T-cell (primary cell): ENCODE measurements at regions not wholly inside any gene's neighbourhood (a gene's known extent, or its start where the extent isn't known, plus 50 kb on each side); places are given as distances from the start of the nearest gene placed in this dataset.

ENCODE experiments used
- ATAC-seq, 4 experiments: fragments of 200-7000 bp in 3 of 4; fragments of 150-1000 bp in 1 of 4; cut with Tn5 transposase; replicated peaks in 1 of 4; 1 replicate in 3 of 4; 2 replicates in 1 of 4; pipeline ENCODE4 v1.10.0; 2021; ENCODE audit warnings: moderate library complexity in 3 of 4, mild to moderate bottlenecking in 2 of 4, moderate number of reproducible peaks in 1 of 4
- CTCF ChIA-PET, 2 donors: fragments of 300-600 bp; sonication (Branson Sonifier 250); formaldehyde crosslinking; loops; one replicate each; lab custom pipeline; 2022; ENCODE audit warnings: antibody characterized with exemption in 2 of 2; lab: Charles Lee
- POLR2A ChIA-PET, 2 donors: fragments of 300-600 bp; sonication (Branson Sonifier 250); formaldehyde crosslinking; loops; one replicate each; lab custom pipeline; 2022; ENCODE audit warnings: antibody characterized with exemption in 2 of 2; lab: Charles Lee
- DNase-seq, 35 experiments: peaks; one replicate each; pipeline versions ENCODE4 v3.0.0 to v3.0.0-alpha.2; 2013 to 2023
- H3K27ac ChIP-seq: one replicate; pipeline ENCODE4 v1.5.1; 2013; ENCODE audit warnings: low read length
- H3K27me3 ChIP-seq, 2 experiments: replicated peaks in 1 of 2; 1 replicate in 1 of 2; 2 replicates in 1 of 2; pipeline versions ENCODE4 v1.6.1 to v1.7.0; 2013; ENCODE audit warnings: low read length in 1 of 2, mixed read lengths in 1 of 2; ENCODE audit not compliant: control insufficient read depth in 2 of 2, insufficient read depth in 2 of 2; ENCODE audit errors: extremely low read depth in 1 of 2
- H3K36me3 ChIP-seq, 2 donors: 1 replicate in 1 of 2; 2 replicates in 1 of 2; pipeline versions ENCODE4 v1.6.1 to v1.7.0; 2013; ENCODE audit warnings: low read length in 1 of 2; ENCODE audit not compliant: control insufficient read depth in 2 of 2, insufficient read depth in 1 of 2; ENCODE audit errors: extremely low read depth in 1 of 2
- H3K4me1 ChIP-seq, 2 experiments: 1 replicate in 1 of 2; 2 replicates in 1 of 2; pipeline versions ENCODE4 v1.6.1 to v1.7.0; 2013; ENCODE audit warnings: low read length in 2 of 2, mixed read lengths in 1 of 2; ENCODE audit not compliant: insufficient read depth in 2 of 2, control insufficient read depth in 1 of 2; ENCODE audit errors: extremely low read depth in 1 of 2
- H3K4me3 ChIP-seq, 2 donors: 1 replicate in 1 of 2; 2 replicates in 1 of 2; pipeline versions ENCODE4 v1.5.1 to v1.7.0; 2013; ENCODE audit warnings: mild to moderate bottlenecking in 2 of 2, low read length in 1 of 2, moderate library complexity in 1 of 2; ENCODE audit not compliant: control insufficient read depth in 1 of 2; ENCODE audit errors: extremely low read depth in 1 of 2
- H3K9me3 ChIP-seq: 2 replicates; pipeline ENCODE4 v1.7.0; 2013
- H3K27ac Mint-ChIP-seq, 2 donors: one replicate each; pipeline ENCODE4 v1.8.0; 2020 to 2021; ENCODE audit warnings: mild to moderate bottlenecking in 2 of 2, mixed read lengths in 2 of 2
- H3K27me3 Mint-ChIP-seq, 2 donors: one replicate each; pipeline ENCODE4 v1.8.0; 2021 to 2022; ENCODE audit warnings: mixed read lengths in 2 of 2
- H3K36me3 Mint-ChIP-seq: one replicate; pipeline ENCODE4 v1.8.0; 2021; ENCODE audit warnings: mixed read lengths
- H3K4me1 Mint-ChIP-seq, 3 donors: one replicate each; pipeline ENCODE4 v1.8.0; 2020 to 2022; ENCODE audit warnings: mixed read lengths in 3 of 3, mild to moderate bottlenecking in 1 of 3
- H3K4me3 Mint-ChIP-seq, 3 donors: one replicate each; pipeline ENCODE4 v1.8.0; 2020 to 2022; ENCODE audit warnings: mild to moderate bottlenecking in 3 of 3, mixed read lengths in 3 of 3, moderate library complexity in 3 of 3
- H3K9me3 Mint-ChIP-seq, 3 donors: one replicate each; pipeline ENCODE4 v1.8.0; 2020 to 2022; ENCODE audit warnings: mixed read lengths in 3 of 3
- WGBS: methylation state at CpG from one replicate; pipeline ENCODE4 v1.1.5; 2013; ENCODE audit warnings: missing lambda C conversion rate; ENCODE audit not compliant: insufficient coverage; 5-methylcytosine and 5-hydroxymethylcytosine counted together

GRCh38 chr5:62041156-62041756, 264.8 kb upstream of the KIF2A start:
- Mint-ChIP-seq H3K9me3 (peaks cover 0 to 5% (median 4%) of the 10 kb centered on the region in 3 donors), H3K4me1 (no peaks in the 10 kb centered on the region), H3K4me3 (no peak overlapping the region), H3K36me3 (no peaks in the 10 kb centered on the region), H3K27me3 (peaks cover 9 to 15% of the 10 kb centered on the region in 2 donors), H3K27ac (no peak overlapping the region)
- ChIA-PET CTCF (no interaction called here), POLR2A (no interaction called here)
- Histone ChIP-seq H3K27me3 (peaks cover 0 to 15% of the 10 kb centered on the region in 2 experiments), H3K4me1 (no peaks in the 10 kb centered on the region), H3K36me3 (no peaks in the 10 kb centered on the region), H3K27ac (no peak overlapping the region), H3K4me3 (no peak overlapping the region), H3K9me3 (no peaks in the 10 kb centered on the region)
- ATAC-seq (no peak), DNase-seq (no peak)
- no CpG with 5 or more reads among the region's 5 CpGs for WGBS

- ChIA-PET POLR2A (no interaction called here), CTCF (no interaction called here)
- H3K4me1 ChIP-seq, result no peaks in the 10 kb centered on the region
- H3K27me3 Mint-ChIP-seq, result peaks cover 8 to 15% of the 10 kb centered on the region in 2 donors
- no peak for ATAC-seq
- no peaks in the 10 kb centered on the region for H3K36me3 Mint-ChIP-seq
- no peaks in the 10 kb centered on the region for H3K36me3 ChIP-seq
- no peak overlapping the region for H3K27ac Mint-ChIP-seq
- H3K9me3 ChIP-seq, result no peaks in the 10 kb centered on the region
- H3K27me3 ChIP-seq, result peaks cover 0 to 11% of the 10 kb centered on the region in 2 experiments
- peaks cover 0 to 6% (median 2%) of the 10 kb centered on the region in 3 donors for H3K9me3 Mint-ChIP-seq
- H3K27ac ChIP-seq, result no peak overlapping the region
- no CpG with 5 or more reads among the region's 3 CpGs for WGBS
- no peak overlapping the region for H3K4me3 Mint-ChIP-seq
- H3K4me3 ChIP-seq, result no peak overlapping the region
- no peaks in the 10 kb centered on the region for H3K4me1 Mint-ChIP-seq
- no peak for DNase-seq
Measured at GRCh38 chr5:62042007-62042406, 264.0 kb upstream of the KIF2A start.

GRCh38 chr5:62043289-62044280, 262.4 kb upstream of the KIF2A start:
- H3K4me3 ChIP-seq, result no peak overlapping the region
- Mint-ChIP-seq H3K27ac (no peak overlapping the region), H3K9me3 (peaks cover 2 to 6% (median 6%) of the 10 kb centered on the region in 3 donors), H3K36me3 (no peaks in the 10 kb centered on the region), H3K4me1 (no peaks in the 10 kb centered on the region), H3K4me3 (no peak overlapping the region), H3K27me3 (peaks cover 7 to 9% of the 10 kb centered on the region in 2 donors)
- H3K4me1 ChIP-seq, result no peaks in the 10 kb centered on the region
- no peak for ATAC-seq
- H3K36me3 ChIP-seq, result no peaks in the 10 kb centered on the region
- ChIA-PET POLR2A (no interaction called here), CTCF (no interaction called here)
- WGBS, result no CpG with 5 or more reads among the region's 4 CpGs
- no peak overlapping the region for H3K27ac ChIP-seq
- no peaks in the 10 kb centered on the region for H3K27me3 ChIP-seq
- no peaks in the 10 kb centered on the region for H3K9me3 ChIP-seq
- no peak for DNase-seq

- no peaks in the 10 kb centered on the region for H3K4me1 Mint-ChIP-seq
- 55% methylated on average over 1 of the region's 2 CpGs for WGBS
- H3K4me3 Mint-ChIP-seq, result no peak overlapping the region
- H3K27ac Mint-ChIP-seq, result no peak overlapping the region
- H3K27ac ChIP-seq, result no peak overlapping the region
- no peaks in the 10 kb centered on the region for H3K9me3 ChIP-seq
- no peaks in the 10 kb centered on the region for H3K27me3 ChIP-seq
- ATAC-seq (no peak), DNase-seq (no peak)
- no peaks in the 10 kb centered on the region for H3K36me3 Mint-ChIP-seq
- H3K9me3 Mint-ChIP-seq, result peaks cover 2 to 9% (median 6%) of the 10 kb centered on the region in 3 donors
- peaks cover under 1% of the 10 kb centered on the region in 2 donors for H3K27me3 Mint-ChIP-seq
- H3K4me3 ChIP-seq, result no peak overlapping the region
- no peaks in the 10 kb centered on the region for H3K36me3 ChIP-seq
- no peaks in the 10 kb centered on the region for H3K4me1 ChIP-seq
- ChIA-PET POLR2A (no interaction called here), CTCF (no interaction called here)
Measured at GRCh38 chr5:62044989-62045388, 261.0 kb upstream of the KIF2A start.

- CTCF ChIA-PET, result no interaction called here
- H3K4me1 Mint-ChIP-seq, result no peaks in the 10 kb centered on the region
- POLR2A ChIA-PET, result no interaction called here
- H3K9me3 Mint-ChIP-seq, result peaks cover 2 to 9% (median 6%) of the 10 kb centered on the region in 3 donors
- H3K4me3 Mint-ChIP-seq, result no peak overlapping the region
- Histone ChIP-seq H3K27me3 (no peaks in the 10 kb centered on the region), H3K9me3 (no peaks in the 10 kb centered on the region), H3K27ac (no peak overlapping the region), H3K4me3 (no peak overlapping the region), H3K36me3 (no peaks in the 10 kb centered on the region), H3K4me1 (no peaks in the 10 kb centered on the region)
- no peak overlapping the region for H3K27ac Mint-ChIP-seq
- H3K27me3 Mint-ChIP-seq, result peaks cover 0 to 3% of the 10 kb centered on the region in 2 donors
- WGBS, result no CpG with 5 or more reads among the region's 1 CpG
- no peak for DNase-seq
- no peak for ATAC-seq
- H3K36me3 Mint-ChIP-seq, result no peaks in the 10 kb centered on the region
Measured at GRCh38 chr5:62046191-62046590, 259.8 kb upstream of the KIF2A start.

- H3K4me3 Mint-ChIP-seq, result no peak overlapping the region
- H3K36me3 ChIP-seq, result no peaks in the 10 kb centered on the region
- CTCF ChIA-PET, result no interaction called here
- H3K27ac Mint-ChIP-seq, result no peak overlapping the region
- H3K4me1 Mint-ChIP-seq, result no peaks in the 10 kb centered on the region
- WGBS, result no CpG with 5 or more reads among the region's 1 CpG
- H3K36me3 Mint-ChIP-seq, result no peaks in the 10 kb centered on the region
- DNase-seq (no peak), ATAC-seq (no peak)
- H3K9me3 ChIP-seq, result no peaks in the 10 kb centered on the region
- H3K4me3 ChIP-seq, result no peak overlapping the region
- peaks cover 0 to 6% of the 10 kb centered on the region in 2 experiments for H3K27me3 ChIP-seq
- POLR2A ChIA-PET, result no interaction called here
- H3K27ac ChIP-seq, result no peak overlapping the region
- H3K9me3 Mint-ChIP-seq, result peaks cover 0 to 15% (median 0%) of the 10 kb centered on the region in 3 donors
- H3K4me1 ChIP-seq, result peaks cover 0 to 2% of the 10 kb centered on the region in 2 experiments
- peaks cover 0 to 8% of the 10 kb centered on the region in 2 donors for H3K27me3 Mint-ChIP-seq
Measured at GRCh38 chr5:62051747-62052146, 254.3 kb upstream of the KIF2A start.
